GM21528 (cell line): ENCODE measurements at regions not wholly inside any gene's neighbourhood (a gene's known extent, or its start where the extent isn't known, plus 50 kb on each side); places are given as distances from the start of the nearest gene placed in this dataset.

Experiments
- ATAC-seq: cut with Tn5 transposase; IDR thresholded peaks from one replicate; pipeline ENCODE4 v1.9.1; 2021; ENCODE audit warnings: mild to moderate bottlenecking, moderate library complexity; ENCODE audit not compliant: unreplicated experiment, low FRiP score

GRCh38 chr4:135344492-135344891 is 1142.9 kb upstream of the PABPC4L start:
- no peak for ATAC-seq

GRCh38 chr4:135338181-135338580 is 1136.6 kb upstream of the PABPC4L start:
- no peak for ATAC-seq

- no peak for ATAC-seq
Observed at GRCh38 chr4:135325264-135325663, 1123.7 kb upstream of the PABPC4L start.

GRCh38 chr4:135319685-135320084 is 1118.1 kb upstream of the PABPC4L start:
- no peak for ATAC-seq

GRCh38 chr4:135316266-135316779 is 1114.7 kb upstream of the PABPC4L start:
- no peak for ATAC-seq

GRCh38 chr4:135290136-135290535 is 1088.5 kb upstream of the PABPC4L start:
- no peak for ATAC-seq

GRCh38 chr4:135283934-135284333 is 1082.3 kb upstream of the PABPC4L start:
- no peak for ATAC-seq

GRCh38 chr4:135282676-135283075 is 1081.1 kb upstream of the PABPC4L start:
- ATAC-seq, result no peak

GRCh38 chr4:135281230-135281629 is 1079.6 kb upstream of the PABPC4L start:
- ATAC-seq, result no peak

GRCh38 chr4:135277980-135278315 is 1076.4 kb upstream of the PABPC4L start:
- ATAC-seq, result no peak

GRCh38 chr4:135277068-135277979 is 1075.7 kb upstream of the PABPC4L start:
- no peak for ATAC-seq

- no peak for ATAC-seq
Observed at GRCh38 chr4:135274416-135274815, 1072.8 kb upstream of the PABPC4L start.

GRCh38 chr4:135269125-135269890 is 1067.7 kb upstream of the PABPC4L start:
- ATAC-seq, result peak; percentile 64

GRCh38 chr4:135268369-135268768 is 1066.8 kb upstream of the PABPC4L start:
- no peak for ATAC-seq

- no peak for ATAC-seq
Observed at GRCh38 chr4:135267148-135267865, 1065.7 kb upstream of the PABPC4L start.

- ATAC-seq, result no peak
Observed at GRCh38 chr4:135256111-135256510, 1054.5 kb upstream of the PABPC4L start.

GRCh38 chr4:135250040-135250439 is 1048.5 kb upstream of the PABPC4L start:
- no peak for ATAC-seq

GRCh38 chr4:135249024-135249423 is 1047.4 kb upstream of the PABPC4L start:
- ATAC-seq, result no peak

GRCh38 chr4:135244696-135245095 is 1043.1 kb upstream of the PABPC4L start:
- no peak for ATAC-seq

- no peak for ATAC-seq
Observed at GRCh38 chr4:135244056-135244455, 1042.5 kb upstream of the PABPC4L start.

GRCh38 chr4:135240796-135241195 is 1039.2 kb upstream of the PABPC4L start:
- no peak for ATAC-seq
